ENCODE measurements at regions not wholly inside any gene's neighbourhood (a gene's known extent, or its start where the extent isn't known, plus 50 kb on each side); places are given as distances from the start of the nearest gene placed in this dataset.
A peak's percentile ranks its signal among the peaks of the same experiment; 100 is the strongest.

DNA sequence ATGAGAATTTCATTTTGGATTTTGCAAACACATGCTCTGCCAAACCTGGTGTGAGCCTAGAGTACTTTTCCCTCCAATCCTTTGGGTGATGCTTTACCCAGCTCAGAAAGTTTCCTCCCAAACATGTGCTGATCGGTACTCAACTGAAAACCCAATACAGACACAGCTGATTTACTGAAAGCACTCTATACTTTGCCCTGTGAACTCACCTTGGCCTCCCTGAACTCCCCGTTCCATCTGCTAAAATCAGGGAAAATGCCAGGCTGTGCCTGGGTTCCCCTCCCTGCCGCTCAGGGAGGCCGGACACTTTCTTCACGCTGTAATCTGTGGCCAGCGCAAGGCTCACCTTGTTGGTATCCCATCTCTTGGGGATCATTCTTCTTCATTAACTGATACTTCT lies 391.2 kb downstream of the CBLN2 start:
- no peak overlapping the region for H3K9ac ChIP-seq (ENCODE audit: low read depth, low read length)
- no peak overlapping the region for H3K4me3 ChIP-seq (ENCODE audit: low read depth, low read length)
- no peaks in the 10 kb centered on the region for H3K36me3 ChIP-seq (ENCODE audit: control insufficient read depth, insufficient read depth, low read length)
- H3K9me3 ChIP-seq (ENCODE audit: control insufficient read depth, insufficient read depth, low read length), result no peaks in the 10 kb centered on the region
- H3K4me1 ChIP-seq (ENCODE audit: control insufficient read depth, insufficient read depth, low read length), result no peaks in the 10 kb centered on the region
- H3K27me3 ChIP-seq (ENCODE audit: control insufficient read depth, insufficient read depth, low read length), result no peaks in the 10 kb centered on the region
- H3K27ac ChIP-seq (ENCODE audit: low read depth, low read length), result no peak overlapping the region

DNA sequence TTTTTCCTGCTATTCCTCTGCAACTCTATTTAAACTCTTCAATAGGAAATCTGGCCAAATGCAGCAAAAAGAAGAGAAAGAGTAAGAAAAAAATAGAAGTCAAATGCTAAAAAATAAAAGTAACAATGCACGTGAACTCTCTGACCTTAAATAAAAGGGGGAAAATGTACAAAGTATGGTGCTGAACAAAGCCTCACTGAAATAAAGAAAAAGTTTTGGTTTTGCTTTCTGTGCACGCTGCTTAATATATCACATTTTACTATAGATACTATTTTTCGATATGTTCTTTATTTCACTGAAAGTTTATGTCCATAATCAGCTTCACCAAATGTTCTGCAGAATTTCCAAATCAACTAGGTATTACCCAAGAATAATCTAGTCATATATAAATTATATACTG lies 396.3 kb downstream of the CBLN2 start:
- H3K9ac ChIP-seq (ENCODE audit: low read depth, low read length), result no peak overlapping the region
- H3K27ac ChIP-seq (ENCODE audit: low read depth, low read length), result no peak overlapping the region
- H3K4me1 ChIP-seq (ENCODE audit: control insufficient read depth, insufficient read depth, low read length), result no peaks in the 10 kb centered on the region
- no peaks in the 10 kb centered on the region for H3K9me3 ChIP-seq (ENCODE audit: control insufficient read depth, insufficient read depth, low read length)
- no peak overlapping the region for H3K4me3 ChIP-seq (ENCODE audit: low read depth, low read length)
- no peaks in the 10 kb centered on the region for H3K36me3 ChIP-seq (ENCODE audit: control insufficient read depth, insufficient read depth, low read length)
- H3K27me3 ChIP-seq (ENCODE audit: control insufficient read depth, insufficient read depth, low read length), result no peaks in the 10 kb centered on the region

DNA sequence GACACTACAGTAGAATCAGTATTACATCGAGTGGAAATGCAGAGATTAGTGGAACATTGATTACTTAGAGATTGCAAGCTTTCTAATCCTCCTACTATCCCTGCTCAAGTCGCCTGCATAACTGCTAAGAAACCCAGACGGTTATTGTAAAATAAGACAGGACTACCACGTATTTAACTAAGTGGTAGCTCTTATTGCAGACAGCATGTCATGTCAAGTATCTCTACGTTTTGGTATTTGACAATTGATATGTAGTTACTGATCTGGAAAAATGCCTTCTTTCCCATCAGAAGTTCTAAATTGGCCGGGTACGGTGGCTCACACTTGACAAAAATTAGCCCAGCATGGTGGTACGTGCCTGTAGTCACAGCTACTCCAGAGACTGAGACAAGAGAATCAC lies 404.1 kb downstream of the CBLN2 start:
- Histone ChIP-seq H3K9ac (ENCODE audit: low read depth, low read length) (no peak overlapping the region), H3K4me3 (ENCODE audit: low read depth, low read length) (no peak overlapping the region), H3K36me3 (ENCODE audit: control insufficient read depth, insufficient read depth, low read length) (no peaks in the 10 kb centered on the region), H3K27me3 (ENCODE audit: control insufficient read depth, insufficient read depth, low read length) (no peaks in the 10 kb centered on the region), H3K4me1 (ENCODE audit: control insufficient read depth, insufficient read depth, low read length) (no peaks in the 10 kb centered on the region), H3K9me3 (ENCODE audit: control insufficient read depth, insufficient read depth, low read length) (no peaks in the 10 kb centered on the region), H3K27ac (ENCODE audit: low read depth, low read length) (no peak overlapping the region)

DNA sequence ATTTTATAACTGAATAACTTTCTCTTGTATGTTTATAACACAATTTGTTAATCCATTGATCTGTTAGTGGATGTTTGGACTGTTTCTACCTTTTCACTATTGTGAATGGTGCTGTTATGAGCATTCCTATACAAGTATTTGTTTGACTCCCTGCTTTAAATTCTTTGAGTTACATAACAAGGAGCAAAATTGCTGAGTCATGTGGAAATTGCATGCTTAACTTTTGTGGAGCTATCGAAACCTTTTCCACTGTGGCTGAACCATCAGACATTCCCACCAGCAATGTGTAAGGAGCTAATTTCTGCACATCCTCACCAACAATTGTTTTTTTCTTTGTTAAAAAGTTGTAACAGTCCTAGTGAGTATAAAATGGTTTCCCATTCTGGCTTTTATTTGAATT lies 415.5 kb downstream of the CBLN2 start:
- Histone ChIP-seq H3K9me3 (ENCODE audit: control insufficient read depth, insufficient read depth, low read length) (no peaks in the 10 kb centered on the region), H3K27ac (ENCODE audit: low read depth, low read length) (no peak overlapping the region), H3K36me3 (ENCODE audit: control insufficient read depth, insufficient read depth, low read length) (no peaks in the 10 kb centered on the region), H3K9ac (ENCODE audit: low read depth, low read length) (no peak overlapping the region), H3K4me1 (ENCODE audit: control insufficient read depth, insufficient read depth, low read length) (peaks cover 8% of the 10 kb centered on the region), H3K27me3 (ENCODE audit: control insufficient read depth, insufficient read depth, low read length) (no peaks in the 10 kb centered on the region), H3K4me3 (ENCODE audit: low read depth, low read length) (no peak overlapping the region; the same call in 1 of the 2 replicates)

DNA sequence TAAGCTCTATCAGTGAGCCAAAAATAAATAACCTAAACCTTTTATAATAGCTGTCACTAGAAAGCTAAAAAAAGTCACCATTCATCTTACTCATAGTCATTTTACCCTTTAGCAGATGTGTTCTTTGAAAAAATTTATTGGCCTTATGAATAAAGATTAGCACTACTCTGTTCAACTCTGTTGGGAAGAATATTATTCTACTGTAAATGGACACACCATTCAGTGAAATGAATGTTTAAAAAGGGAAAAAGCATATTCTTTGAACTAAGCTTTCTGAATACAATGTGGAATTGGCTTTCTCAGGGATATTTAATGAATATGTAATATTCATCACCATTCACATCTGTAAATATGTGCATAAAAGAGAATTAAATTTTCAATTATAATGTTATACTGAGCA lies 422.0 kb downstream of the CBLN2 start:
- H3K4me3 ChIP-seq (ENCODE audit: low read depth, low read length), result no peak overlapping the region
- no peak overlapping the region for H3K27ac ChIP-seq (ENCODE audit: low read depth, low read length)
- no peaks in the 10 kb centered on the region for H3K9me3 ChIP-seq (ENCODE audit: control insufficient read depth, insufficient read depth, low read length)
- H3K36me3 ChIP-seq (ENCODE audit: control insufficient read depth, insufficient read depth, low read length), result no peaks in the 10 kb centered on the region
- H3K27me3 ChIP-seq (ENCODE audit: control insufficient read depth, insufficient read depth, low read length), result no peaks in the 10 kb centered on the region
- no peaks in the 10 kb centered on the region for H3K4me1 ChIP-seq (ENCODE audit: control insufficient read depth, insufficient read depth, low read length)
- H3K9ac ChIP-seq (ENCODE audit: low read depth, low read length), result no peak overlapping the region

DNA sequence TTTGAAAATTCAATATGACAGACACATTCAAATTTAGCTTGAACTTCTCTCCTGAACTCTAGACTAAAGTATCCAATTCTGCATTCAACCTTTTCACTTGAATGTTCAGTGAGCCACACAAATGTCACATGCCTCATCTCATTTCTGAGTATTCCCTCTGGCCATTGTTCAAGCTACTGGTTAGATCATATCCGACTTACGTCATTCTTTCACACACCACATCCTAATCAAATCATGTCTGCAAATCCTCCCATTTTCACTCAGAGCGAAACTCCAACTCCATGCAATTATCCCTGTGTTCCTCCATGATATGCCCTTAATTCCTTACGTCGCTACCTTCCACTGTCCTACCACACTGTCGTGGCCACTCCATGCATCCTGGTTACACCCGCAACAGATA lies 425.1 kb downstream of the CBLN2 start:
- H3K27ac ChIP-seq (ENCODE audit: low read depth, low read length), result no peak overlapping the region
- no peaks in the 10 kb centered on the region for H3K27me3 ChIP-seq (ENCODE audit: control insufficient read depth, insufficient read depth, low read length)
- H3K9ac ChIP-seq (ENCODE audit: low read depth, low read length), result no peak overlapping the region
- no peak overlapping the region for H3K4me3 ChIP-seq (ENCODE audit: low read depth, low read length)
- H3K4me1 ChIP-seq (ENCODE audit: control insufficient read depth, insufficient read depth, low read length), result no peaks in the 10 kb centered on the region
- no peaks in the 10 kb centered on the region for H3K9me3 ChIP-seq (ENCODE audit: control insufficient read depth, insufficient read depth, low read length)
- no peaks in the 10 kb centered on the region for H3K36me3 ChIP-seq (ENCODE audit: control insufficient read depth, insufficient read depth, low read length)

DNA sequence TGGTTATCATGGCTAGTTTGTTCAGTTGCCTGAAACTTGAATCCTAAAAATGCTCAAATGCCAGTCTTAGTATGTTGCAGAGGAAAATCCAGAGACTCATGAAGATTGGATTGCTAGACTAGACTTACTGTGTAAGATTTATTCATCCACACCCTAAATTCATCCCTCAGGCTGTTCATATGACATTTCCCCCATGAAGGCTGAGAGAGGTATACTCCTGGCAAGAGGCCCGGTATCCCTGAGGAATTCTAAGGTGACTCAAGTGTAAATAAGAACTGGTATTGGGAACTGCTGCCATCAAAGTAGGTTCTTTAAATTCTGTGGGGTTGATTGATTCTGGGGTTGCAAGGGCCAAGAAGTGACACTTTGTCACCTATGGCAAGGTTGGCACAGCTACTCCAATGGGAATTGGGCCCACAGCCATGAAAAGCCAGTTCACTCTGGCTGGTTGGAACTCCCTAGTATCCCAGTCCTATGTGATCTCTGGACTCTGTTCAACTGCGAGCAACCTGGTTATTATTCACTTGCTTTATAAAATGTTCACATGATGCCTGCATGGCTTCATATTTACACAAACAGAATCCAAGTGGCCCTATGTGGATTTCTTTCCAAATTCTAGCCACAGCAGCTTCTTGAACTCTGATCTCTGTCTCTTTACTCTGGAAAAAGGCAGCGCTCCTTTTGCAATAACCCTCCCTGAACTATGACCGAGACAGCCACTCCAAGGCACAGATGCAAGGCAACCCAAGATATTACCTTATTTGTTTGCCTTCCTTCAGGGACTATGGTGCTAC lies 429.1 kb downstream of the CBLN2 start:
- Histone ChIP-seq H3K9me3 (ENCODE audit: control insufficient read depth, insufficient read depth, low read length) (no peaks in the 10 kb centered on the region), H3K27me3 (ENCODE audit: control insufficient read depth, insufficient read depth, low read length) (no peaks in the 10 kb centered on the region), H3K4me1 (ENCODE audit: control insufficient read depth, insufficient read depth, low read length) (no peaks in the 10 kb centered on the region), H3K9ac (ENCODE audit: low read depth, low read length) (no peak overlapping the region), H3K27ac (ENCODE audit: low read depth, low read length) (no peak overlapping the region), H3K4me3 (ENCODE audit: low read depth, low read length) (no peak overlapping the region), H3K36me3 (ENCODE audit: control insufficient read depth, insufficient read depth, low read length) (no peaks in the 10 kb centered on the region)

DNA sequence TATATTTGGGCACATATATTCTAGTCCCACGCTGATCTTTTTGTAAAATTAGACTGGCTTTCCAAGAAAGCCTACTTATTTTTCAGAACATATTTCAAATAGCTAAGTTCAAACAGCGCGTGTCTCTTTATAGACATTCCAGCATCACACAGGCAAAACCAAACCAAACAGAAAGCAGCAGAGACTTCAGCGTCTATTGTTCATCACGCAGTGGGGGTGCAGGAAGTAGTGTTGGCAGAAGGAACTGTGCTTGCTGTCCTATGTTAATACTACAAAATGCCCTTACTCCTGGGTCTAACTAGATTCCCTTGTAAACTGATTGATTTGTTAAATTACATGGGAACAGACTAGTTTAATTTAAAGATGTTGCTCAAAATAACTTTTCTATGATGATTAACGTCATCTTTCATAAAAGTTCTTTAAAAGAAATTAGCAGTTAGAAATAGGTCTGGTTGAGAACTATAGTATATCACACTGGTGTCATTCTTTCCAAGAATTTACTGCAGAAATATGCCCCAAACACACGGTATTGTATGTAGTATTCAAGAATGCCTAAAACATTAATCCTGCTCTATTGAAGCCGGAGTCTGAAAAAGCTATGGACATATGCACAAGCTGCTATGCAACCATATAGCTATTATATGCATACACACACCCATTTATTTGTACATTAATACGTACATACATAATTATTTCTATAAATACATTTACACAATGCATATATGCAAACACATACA lies 436.3 kb downstream of the CBLN2 start:
- H3K27me3 ChIP-seq (ENCODE audit: control insufficient read depth, insufficient read depth, low read length), result no peaks in the 10 kb centered on the region
- H3K9me3 ChIP-seq (ENCODE audit: control insufficient read depth, insufficient read depth, low read length), result no peaks in the 10 kb centered on the region
- no peak overlapping the region for H3K9ac ChIP-seq (ENCODE audit: low read depth, low read length)
- H3K27ac ChIP-seq (ENCODE audit: low read depth, low read length), result peak overlapping the region; percentile 46
- H3K36me3 ChIP-seq (ENCODE audit: control insufficient read depth, insufficient read depth, low read length), result no peaks in the 10 kb centered on the region
- H3K4me3 ChIP-seq (ENCODE audit: low read depth, low read length), result no peak overlapping the region; the same call in 1 of the 2 replicates
- peaks cover 17% of the 10 kb centered on the region for H3K4me1 ChIP-seq (ENCODE audit: control insufficient read depth, insufficient read depth, low read length)

DNA sequence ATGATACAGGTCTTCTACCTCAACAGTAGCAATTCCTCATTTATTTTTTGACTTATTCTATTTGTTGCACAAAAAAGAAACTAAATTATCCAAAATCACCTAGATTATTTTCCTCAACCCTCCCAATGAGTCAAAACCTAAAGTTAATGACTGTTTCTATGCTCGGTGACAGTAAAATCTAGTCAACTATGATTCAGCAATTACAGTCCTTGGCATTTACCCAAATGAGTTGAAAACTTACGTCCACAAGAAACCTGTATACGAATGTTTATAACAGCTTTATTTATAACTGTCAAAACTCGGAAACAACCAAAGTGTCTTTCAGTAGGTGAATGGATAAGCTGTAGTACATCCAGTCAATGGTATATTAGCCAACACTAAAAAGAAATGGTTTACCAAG lies 439.3 kb downstream of the CBLN2 start:
- H3K4me3 ChIP-seq (ENCODE audit: low read depth, low read length), result no peak overlapping the region
- no peak overlapping the region for H3K27ac ChIP-seq (ENCODE audit: low read depth, low read length)
- no peak overlapping the region for H3K9ac ChIP-seq (ENCODE audit: low read depth, low read length)
- peaks cover 17% of the 10 kb centered on the region for H3K4me1 ChIP-seq (ENCODE audit: control insufficient read depth, insufficient read depth, low read length)
- no peaks in the 10 kb centered on the region for H3K9me3 ChIP-seq (ENCODE audit: control insufficient read depth, insufficient read depth, low read length)
- H3K36me3 ChIP-seq (ENCODE audit: control insufficient read depth, insufficient read depth, low read length), result no peaks in the 10 kb centered on the region
- H3K27me3 ChIP-seq (ENCODE audit: control insufficient read depth, insufficient read depth, low read length), result no peaks in the 10 kb centered on the region

DNA sequence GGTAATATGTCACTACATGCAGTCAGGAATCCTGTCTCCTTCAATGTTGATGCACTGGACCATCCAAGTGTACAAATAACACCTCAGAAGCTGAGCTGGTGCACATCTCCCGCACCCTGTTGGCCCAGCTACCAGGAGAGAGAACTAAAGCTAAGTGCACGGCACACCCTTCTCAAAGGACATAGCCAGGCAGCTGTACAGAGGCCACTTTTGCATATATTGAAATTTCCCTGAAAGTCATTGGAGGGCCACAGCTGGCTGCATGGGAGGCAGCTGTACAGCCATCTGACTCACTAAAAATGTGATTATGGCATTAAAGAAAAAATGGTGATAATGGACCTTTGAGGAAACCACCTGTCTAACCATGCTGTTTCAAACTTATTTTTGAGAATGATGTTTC lies 441.7 kb downstream of the CBLN2 start:
- no peaks in the 10 kb centered on the region for H3K36me3 ChIP-seq (ENCODE audit: control insufficient read depth, insufficient read depth, low read length)
- H3K27me3 ChIP-seq (ENCODE audit: control insufficient read depth, insufficient read depth, low read length), result no peaks in the 10 kb centered on the region
- no peak overlapping the region for H3K9ac ChIP-seq (ENCODE audit: low read depth, low read length)
- no peaks in the 10 kb centered on the region for H3K9me3 ChIP-seq (ENCODE audit: control insufficient read depth, insufficient read depth, low read length)
- 0 out of 2 replicates have a peak, but pooled peaks cover under 1% of the 10 kb centered on the region for H3K4me1 ChIP-seq (ENCODE audit: control insufficient read depth, insufficient read depth, low read length)
- H3K4me3 ChIP-seq (ENCODE audit: low read depth, low read length), result no peak overlapping the region
- no peak overlapping the region for H3K27ac ChIP-seq (ENCODE audit: low read depth, low read length)

DNA sequence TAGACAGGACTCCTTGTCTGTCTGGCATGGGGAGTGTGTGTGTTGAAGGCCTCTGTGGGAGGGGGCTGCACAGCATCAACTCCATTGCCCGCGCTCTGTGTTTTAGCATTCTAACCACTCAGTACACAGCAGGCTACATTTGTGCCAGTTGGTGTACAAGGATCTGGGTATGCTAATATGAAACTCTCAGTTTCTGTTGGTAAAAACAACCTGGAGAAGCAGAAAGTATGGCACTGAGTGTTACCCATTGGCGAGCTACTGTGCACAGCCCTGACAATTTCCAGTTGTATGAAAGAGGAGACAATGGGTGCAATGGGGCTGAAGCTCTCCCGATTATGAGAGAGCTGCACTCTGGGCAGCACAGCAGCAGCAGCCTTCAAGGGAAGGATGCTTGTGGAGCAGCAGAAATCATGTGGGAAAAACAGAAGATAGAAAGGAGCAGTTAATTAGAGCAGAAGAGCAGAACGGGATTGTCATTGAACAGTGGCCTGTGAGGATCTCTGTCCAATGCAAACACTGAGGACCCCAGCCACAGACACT lies 443.6 kb downstream of the CBLN2 start:
- Histone ChIP-seq H3K9ac (ENCODE audit: low read depth, low read length) (no peak overlapping the region), H3K4me1 (ENCODE audit: control insufficient read depth, insufficient read depth, low read length) (no peaks in the 10 kb centered on the region), H3K4me3 (ENCODE audit: low read depth, low read length) (no peak overlapping the region), H3K36me3 (ENCODE audit: control insufficient read depth, insufficient read depth, low read length) (no peaks in the 10 kb centered on the region), H3K9me3 (ENCODE audit: control insufficient read depth, insufficient read depth, low read length) (no peaks in the 10 kb centered on the region), H3K27me3 (ENCODE audit: control insufficient read depth, insufficient read depth, low read length) (no peaks in the 10 kb centered on the region), H3K27ac (ENCODE audit: low read depth, low read length) (no peak overlapping the region)
